Left kidney (tissue), 1 donor: ENCODE measurements at regions not wholly inside any gene's neighbourhood (a gene's known extent, or its start where the extent isn't known, plus 50 kb on each side); places are given as distances from the start of the nearest gene placed in this dataset.

ENCODE experiments used
- DNase-seq: peaks from one replicate; pipeline ENCODE4 v3.0.0-alpha.2; 2013

GRCh38 chr12:21713133-21713532 lies 55.5 kb upstream of the LDHB start:
- DNase-seq, result no peak

DNA sequence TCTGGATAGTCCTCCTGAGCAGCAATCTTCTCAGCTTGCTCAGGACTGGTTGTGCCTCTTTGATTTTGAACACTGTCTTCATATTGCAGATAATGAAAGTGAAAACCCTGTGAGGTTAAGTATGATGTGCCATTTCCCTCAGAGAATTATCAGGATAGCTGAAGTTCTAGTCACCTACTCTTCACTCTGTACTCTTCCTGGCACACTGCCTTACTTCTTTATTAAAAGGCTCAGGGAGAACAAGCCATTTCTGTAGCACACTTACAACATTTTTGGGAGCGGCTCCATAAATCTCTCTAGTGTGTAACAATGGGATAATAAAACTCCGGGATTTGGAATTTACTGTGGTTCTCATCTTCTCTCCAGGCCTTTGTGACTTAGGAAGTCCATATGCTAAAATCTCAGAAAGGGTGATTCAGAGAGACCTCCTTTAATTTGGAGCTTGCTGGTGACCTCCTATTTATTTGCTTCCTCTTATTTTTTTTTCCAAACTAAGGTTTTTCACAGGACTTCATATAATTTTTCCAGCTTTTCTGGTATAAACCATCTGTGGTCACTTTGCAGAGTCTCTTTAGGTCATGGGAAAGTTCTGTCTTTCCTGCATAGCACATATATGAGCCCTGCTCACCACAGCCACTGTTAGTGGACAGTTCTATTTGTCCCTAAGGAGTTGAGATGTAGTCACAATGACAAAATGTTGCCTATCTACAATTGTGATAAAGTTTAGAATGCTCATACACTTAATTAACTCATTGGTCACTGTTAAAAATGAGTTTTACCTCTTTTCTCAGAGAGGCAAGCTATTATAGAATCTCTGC lies 53.5 kb upstream of the LDHB start:
- DNase-seq, result peak; percentile 40
